Rectal smooth muscle tissue (tissue), 1 donor: ENCODE measurements at regions not wholly inside any gene's neighbourhood (a gene's known extent, or its start where the extent isn't known, plus 50 kb on each side); places are given as distances from the start of the nearest gene placed in this dataset.
"Not testable (repeated sequence)": the region's sequence is repeated elsewhere in the genome, so short reads cannot be mapped to it uniquely, and the experiment has no call there.

ENCODE experiments used
- H3K27ac ChIP-seq: one replicate; pipeline ENCODE4 v1.7.0; 2013; ENCODE audit warnings: low read depth, low read length, inconsistent platforms
- H3K27me3 ChIP-seq: one replicate; pipeline ENCODE4 v1.7.0; 2013; ENCODE audit warnings: low read length; ENCODE audit not compliant: control insufficient read depth, insufficient read depth
- H3K36me3 ChIP-seq: one replicate; pipeline ENCODE4 v1.7.0; 2013; ENCODE audit warnings: low read length; ENCODE audit not compliant: control insufficient read depth, insufficient read depth
- H3K4me1 ChIP-seq: one replicate; pipeline ENCODE4 v1.7.0; 2013; ENCODE audit warnings: low read length; ENCODE audit not compliant: control insufficient read depth, insufficient read depth
- H3K4me3 ChIP-seq: one replicate; pipeline ENCODE4 v1.7.0; 2013; ENCODE audit warnings: low read length
- H3K9ac ChIP-seq: one replicate; pipeline ENCODE4 v1.7.0; 2013; ENCODE audit warnings: low read length

- Histone ChIP-seq H3K27ac (no peak overlapping the region), H3K27me3 (no peaks in the 10 kb centered on the region), H3K4me1 (no peaks in the 10 kb centered on the region), H3K9ac (no peak overlapping the region), H3K36me3 (no peaks in the 10 kb centered on the region), H3K4me3 (no peak overlapping the region)
These were observed 450.1 kb upstream of the RASGRP1 start for GRCh38 chr15:39014682-39015081.

- no peaks in the 10 kb centered on the region for H3K27me3 ChIP-seq
- H3K4me1 ChIP-seq: no peaks in the 10 kb centered on the region
- H3K9ac ChIP-seq: no peak overlapping the region
- H3K36me3 ChIP-seq: no peaks in the 10 kb centered on the region
- H3K4me3 ChIP-seq: no peak overlapping the region
- no peak overlapping the region for H3K27ac ChIP-seq
These were observed 452.1 kb upstream of the RASGRP1 start for GRCh38 chr15:39016706-39017105.

- no peak overlapping the region for H3K27ac ChIP-seq
These were observed 454.4 kb upstream of the RASGRP1 start for GRCh38 chr15:39018966-39019365.

GRCh38 chr15:39021341-39021740, 456.7 kb upstream of the RASGRP1 start:
- H3K4me1 ChIP-seq: no peaks in the 10 kb centered on the region
- H3K27me3 ChIP-seq: no peaks in the 10 kb centered on the region
- no peak overlapping the region for H3K27ac ChIP-seq
- H3K36me3 ChIP-seq: no peaks in the 10 kb centered on the region
- no peak overlapping the region for H3K9ac ChIP-seq
- no peak overlapping the region for H3K4me3 ChIP-seq

More at GRCh38 chr15:39018966-39019365, 454.4 kb upstream of the RASGRP1 start:
- no peaks in the 10 kb centered on the region for H3K27me3 ChIP-seq
- no peak overlapping the region for H3K9ac ChIP-seq
- H3K4me3 ChIP-seq: no peak overlapping the region
- no peaks in the 10 kb centered on the region for H3K4me1 ChIP-seq
- no peaks in the 10 kb centered on the region for H3K36me3 ChIP-seq

GRCh38 chr15:39022532-39023305, 458.1 kb upstream of the RASGRP1 start:
- no peak overlapping the region for H3K27ac ChIP-seq
- H3K27me3 ChIP-seq: no peaks in the 10 kb centered on the region
- H3K36me3 ChIP-seq: no peaks in the 10 kb centered on the region
- H3K4me3 ChIP-seq: no peak overlapping the region
- no peak overlapping the region for H3K9ac ChIP-seq
- no peaks in the 10 kb centered on the region for H3K4me1 ChIP-seq

- Histone ChIP-seq H3K9ac (no peak overlapping the region), H3K4me1 (no peaks in the 10 kb centered on the region), H3K27ac (no peak overlapping the region), H3K36me3 (no peaks in the 10 kb centered on the region), H3K4me3 (no peak overlapping the region), H3K27me3 (no peaks in the 10 kb centered on the region)
These were observed 460.7 kb upstream of the RASGRP1 start for GRCh38 chr15:39025321-39025720.

- H3K9ac ChIP-seq: no peak overlapping the region
- H3K27me3 ChIP-seq: no peaks in the 10 kb centered on the region
- no peak overlapping the region for H3K4me3 ChIP-seq
- H3K27ac ChIP-seq: no peak overlapping the region
- no peaks in the 10 kb centered on the region for H3K4me1 ChIP-seq
- no peaks in the 10 kb centered on the region for H3K36me3 ChIP-seq
These were observed 461.3 kb upstream of the RASGRP1 start for GRCh38 chr15:39025881-39026280.

GRCh38 chr15:39028069-39028468, 463.5 kb upstream of the RASGRP1 start:
- Histone ChIP-seq H3K27ac (no peak overlapping the region), H3K27me3 (no peaks in the 10 kb centered on the region), H3K9ac (no peak overlapping the region), H3K4me1 (peaks cover 5% of the 10 kb centered on the region), H3K36me3 (no peaks in the 10 kb centered on the region), H3K4me3 (no peak overlapping the region)

- Histone ChIP-seq H3K9ac (no peak overlapping the region), H3K4me3 (no peak overlapping the region), H3K4me1 (peaks cover 5% of the 10 kb centered on the region), H3K27ac (no peak overlapping the region), H3K36me3 (no peaks in the 10 kb centered on the region), H3K27me3 (no peaks in the 10 kb centered on the region)
These were observed 465.1 kb upstream of the RASGRP1 start for GRCh38 chr15:39029741-39030140.

- Histone ChIP-seq H3K4me3 (no peak overlapping the region), H3K27me3 (no peaks in the 10 kb centered on the region), H3K36me3 (no peaks in the 10 kb centered on the region), H3K27ac (no peak overlapping the region), H3K9ac (no peak overlapping the region), H3K4me1 (peaks cover 5% of the 10 kb centered on the region)
These were observed 465.9 kb upstream of the RASGRP1 start for GRCh38 chr15:39030291-39031070.

- Histone ChIP-seq H3K36me3 (no peaks in the 10 kb centered on the region), H3K27ac (no peak overlapping the region), H3K27me3 (no peaks in the 10 kb centered on the region), H3K4me3 (no peak overlapping the region), H3K9ac (no peak overlapping the region), H3K4me1 (peaks cover 5% of the 10 kb centered on the region)
These were observed 467.0 kb upstream of the RASGRP1 start for GRCh38 chr15:39031596-39031995.

GRCh38 chr15:39034816-39035215, 470.2 kb upstream of the RASGRP1 start:
- H3K4me1 ChIP-seq: peaks cover 5% of the 10 kb centered on the region
- no peaks in the 10 kb centered on the region for H3K36me3 ChIP-seq
- H3K9ac ChIP-seq: no peak overlapping the region
- H3K4me3 ChIP-seq: no peak overlapping the region
- no peak overlapping the region for H3K27ac ChIP-seq
- no peaks in the 10 kb centered on the region for H3K27me3 ChIP-seq

GRCh38 chr15:39037611-39038010, 473.0 kb upstream of the RASGRP1 start:
- not testable (repeated sequence) for H3K4me1 ChIP-seq, H3K4me3 ChIP-seq, H3K27me3 ChIP-seq, H3K36me3 ChIP-seq, H3K9ac ChIP-seq, H3K27ac ChIP-seq
